GM23338 (cell line): ENCODE measurements at regions not wholly inside any gene's neighbourhood (a gene's known extent, or its start where the extent isn't known, plus 50 kb on each side); places are given as distances from the start of the nearest gene placed in this dataset.

Experiments
- ATAC-seq: fragments of 200-7000 bp; cut with Tn5 transposase; 3 replicates; pipeline ENCODE4 v1.9.1; 2020
- DNase-seq: peaks from one replicate; pipeline ENCODE4 v3.0.0-alpha.2; 2015; ENCODE audit warnings: low spot score
- H2AFZ ChIP-seq: fragments of 200-600 bp; sonication (generic); 2 replicates; pipeline ENCODE4 v1.8.0; 2016; ENCODE audit warnings: antibody characterized with exemption, mild to moderate bottlenecking, moderate library complexity
- H3F3A ChIP-seq: fragments of 200-600 bp; sonication (generic); replicated peaks from 2 replicates; pipeline ENCODE4 v1.8.0; 2017; ENCODE audit warnings: antibody characterized with exemption, mixed run types, low read depth
- H3K27ac ChIP-seq: fragments of 200-600 bp; sonication (generic); 2 replicates; pipeline ENCODE4 v1.6.1; 2016; ENCODE audit warnings: low read depth
- H3K27me3 ChIP-seq: fragments of 200-600 bp; sonication (generic); 2 replicates; pipeline ENCODE4 v1.8.0; 2016; ENCODE audit warnings: mild to moderate bottlenecking, mixed run types, moderate library complexity; ENCODE audit not compliant: insufficient read depth
- H3K36me3 ChIP-seq: fragments of 200-600 bp; sonication (generic); 2 replicates; pipeline ENCODE4 v1.8.0; 2016; ENCODE audit warnings: mild to moderate bottlenecking; ENCODE audit not compliant: insufficient read depth
- H3K4me1 ChIP-seq: fragments of 200-600 bp; sonication (generic); 2 replicates; pipeline ENCODE4 v1.8.0; 2016; ENCODE audit warnings: mild to moderate bottlenecking, moderate library complexity; ENCODE audit not compliant: insufficient read depth
- H3K4me2 ChIP-seq: fragments of 200-600 bp; sonication (generic); 2 replicates; pipeline ENCODE4 v1.7.1; 2017; ENCODE audit warnings: mixed run types
- H3K4me3 ChIP-seq: fragments of 200-600 bp; sonication (generic); 2 replicates; pipeline ENCODE4 v1.6.1; 2016; ENCODE audit warnings: mixed run types
- H3K79me2 ChIP-seq: fragments of 200-600 bp; sonication (generic); replicated peaks from 2 replicates; pipeline ENCODE4 v1.8.0; 2017; ENCODE audit warnings: mild to moderate bottlenecking; ENCODE audit not compliant: insufficient read depth
- H3K9me2 ChIP-seq: fragments of 200-600 bp; sonication (generic); 2 replicates; pipeline ENCODE4 v1.8.0; 2017; ENCODE audit not compliant: insufficient read depth
- H4K20me1 ChIP-seq: fragments of 200-600 bp; sonication (generic); replicated peaks from 2 replicates; pipeline ENCODE4 v1.8.0; 2017; ENCODE audit warnings: mild to moderate bottlenecking; ENCODE audit not compliant: insufficient read depth
- H3K27ac Mint-ChIP-seq: 2 replicates; pipeline ENCODE4 v1.8.0; 2020; ENCODE audit warnings: inconsistent platforms, mild to moderate bottlenecking, moderate library complexity, mixed read lengths
- H3K27me3 Mint-ChIP-seq: 3 replicates; pipeline ENCODE4 v1.8.0; 2022; ENCODE audit warnings: low read depth, mild to moderate bottlenecking, moderate library complexity, mixed read lengths, inconsistent platforms; ENCODE audit not compliant: insufficient read depth, poor library complexity
- H3K36me3 Mint-ChIP-seq: 3 replicates; pipeline ENCODE4 v1.8.0; 2021; ENCODE audit warnings: low read depth, mild to moderate bottlenecking, inconsistent platforms, moderate library complexity, mixed read lengths
- H3K4me1 Mint-ChIP-seq: 3 replicates; pipeline ENCODE4 v1.8.0; 2020; ENCODE audit warnings: mild to moderate bottlenecking, inconsistent platforms, mixed read lengths
- H3K4me3 Mint-ChIP-seq: 3 replicates; pipeline ENCODE4 v1.8.0; 2021; ENCODE audit warnings: moderate library complexity, mild to moderate bottlenecking, inconsistent platforms, mixed read lengths
- H3K9me3 Mint-ChIP-seq: 3 replicates; pipeline ENCODE4 v1.8.0; 2020; ENCODE audit warnings: moderate library complexity, mild to moderate bottlenecking, inconsistent platforms, mixed read lengths
- CREB1 ChIP-seq: fragments of 250-450 bp; sonication (Bioruptor Pico); IDR thresholded peaks from 2 replicates; pipeline ENCODE4 v1.5.0; 2020; ENCODE audit warnings: low read depth, mild to moderate bottlenecking, moderate library complexity
- ETS1 ChIP-seq: IDR thresholded peaks from 2 replicates; pipeline ENCODE4 v1.6.1; 2016; ENCODE audit warnings: antibody characterized with exemption
- EZH2 ChIP-seq: fragments of 200-600 bp; sonication (generic); IDR thresholded peaks from one replicate; pipeline ENCODE4 v1.8.0; 2017; ENCODE audit warnings: antibody characterized with exemption, mild to moderate bottlenecking, low read depth; ENCODE audit not compliant: unreplicated experiment
- EZH2phosphoT487 ChIP-seq: fragments of 200-600 bp; sonication (generic); IDR thresholded peaks from one replicate; pipeline ENCODE4 v1.8.1; 2018; ENCODE audit warnings: antibody characterized with exemption; ENCODE audit not compliant: unreplicated experiment
- NANOG ChIP-seq: IDR thresholded peaks from 2 replicates; pipeline ENCODE4 v1.6.1; 2016; ENCODE audit warnings: antibody characterized with exemption, borderline replicate concordance
- POLR2AphosphoS5 ChIP-seq: IDR thresholded peaks from 2 replicates; pipeline ENCODE4 v1.6.1; 2016; ENCODE audit warnings: antibody characterized with exemption, low read depth
- STAT1 ChIP-seq: IDR thresholded peaks from one replicate; pipeline ENCODE4 v1.6.1; 2016; ENCODE audit warnings: antibody characterized with exemption; ENCODE audit not compliant: unreplicated experiment
- ZNF331 ChIP-seq: fragments of 250-450 bp; sonication (Bioruptor Pico); IDR thresholded peaks from 2 replicates; pipeline ENCODE4 v1.5.0; 2020; ENCODE audit warnings: low read depth, mild to moderate bottlenecking, moderate library complexity
- ZNF462 ChIP-seq: fragments of 250-450 bp; sonication (Bioruptor Pico); IDR thresholded peaks from 2 replicates; pipeline ENCODE4 v1.5.0; 2020; ENCODE audit warnings: mild to moderate bottlenecking, moderate library complexity

- TF ChIP-seq ZNF462 (CRISPR knock-in tag) (no peak), EZH2phosphoT487 (no peak)
These were observed 154.4 kb upstream of the HNMT start (continued) for GRCh38 chr2:137809837-137810236.

DNA sequence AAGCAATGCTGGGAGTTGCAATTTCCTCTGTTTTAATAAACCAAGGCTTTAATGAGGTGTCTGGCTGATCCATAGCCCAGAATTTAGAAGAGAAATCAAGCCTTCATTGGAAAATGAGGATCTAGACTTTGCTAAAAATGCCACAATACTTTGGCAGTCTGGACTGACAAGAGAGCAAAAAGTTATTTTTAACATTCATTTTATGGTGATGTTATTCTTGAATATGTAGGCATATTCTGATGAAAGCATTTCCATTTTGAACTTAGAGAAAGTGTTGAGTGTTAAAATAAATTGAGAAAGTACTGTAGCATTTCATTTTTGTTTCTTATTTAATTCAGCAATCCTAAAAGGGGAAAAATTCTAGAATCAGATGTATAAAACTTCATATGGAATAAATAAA, 151.8 kb upstream of the HNMT start:
- Mint-ChIP-seq H3K36me3 (no peaks in the 10 kb centered on the region), H3K27me3 (no peaks in the 10 kb centered on the region), H3K4me1 (no peaks in the 10 kb centered on the region), H3K9me3 (peaks cover 5% of the 10 kb centered on the region; the same call in 2 of the 3 replicates), H3K4me3 (no peak overlapping the region), H3K27ac (no peak overlapping the region)
- no peak overlapping the region for H3K27ac ChIP-seq
- H3K36me3 ChIP-seq: no peaks in the 10 kb centered on the region
- ATAC-seq: no peak
- H3F3A ChIP-seq: no peaks in the 10 kb centered on the region
- H3K4me1 ChIP-seq: no peaks in the 10 kb centered on the region
- H3K4me3 ChIP-seq: no peak overlapping the region
- no peaks in the 10 kb centered on the region for H3K79me2 ChIP-seq
- H3K27me3 ChIP-seq: no peaks in the 10 kb centered on the region
- no peak overlapping the region for H3K4me2 ChIP-seq
- peaks cover 9% of the 10 kb centered on the region; the same call in 1 of the 2 replicates for H3K9me2 ChIP-seq
- H4K20me1 ChIP-seq: no peaks in the 10 kb centered on the region
- DNase-seq: no peak
- no peak overlapping the region for H2AFZ ChIP-seq
- TF ChIP-seq CREB1 (CRISPR knock-in tag): no peak
- TF ChIP-seq ETS1: no peak
- TF ChIP-seq ZNF331 (CRISPR knock-in tag): no peak
- no peak for TF ChIP-seq STAT1
- TF ChIP-seq EZH2: no peak
- TF ChIP-seq EZH2phosphoT487: no peak
- no peak for TF ChIP-seq ZNF462 (CRISPR knock-in tag)
- no peak for TF ChIP-seq POLR2AphosphoS5
- TF ChIP-seq NANOG: no peak
